GM12878 (cell line): ENCODE measurements at regions not wholly inside any gene's neighbourhood (a gene's known extent, or its start where the extent isn't known, plus 50 kb on each side); places are given as distances from the start of the nearest gene placed in this dataset.

Source experiments
- ATAC-seq: fragments of 200-7000 bp; cut with Tn5 transposase; 3 replicates; pipeline ENCODE4 v1.9.1; 2020; ENCODE audit warnings: mild to moderate bottlenecking, moderate library complexity
- BruUV-seq: library from RNA; stranded (reverse); fragments of 400-500 nt; replicated peaks from 2 replicates; lab custom pipeline; 2021; lab: Mats Ljungman, UMichigan
- CTCF ChIA-PET: fragments of 300-600 bp; sonication (Branson Sonifier 250); formaldehyde crosslinking; extraction: SDS; loops from one replicate; lab custom pipeline; 2021; ENCODE audit warnings: inconsistent platforms; lab: Yijun Ruan, JAX
- POLR2A ChIA-PET: fragments of 350-600 bp; formaldehyde crosslinking; extraction: SDS; loops from one replicate; lab custom pipeline; 2021; ENCODE audit warnings: inconsistent platforms; lab: Charles Lee
- RAD21 ChIA-PET: fragments of 300-600 bp; sonication (Branson Sonifier 250); formaldehyde crosslinking; loops from one replicate; lab custom pipeline; 2023; ENCODE audit warnings: antibody characterized with exemption; ENCODE audit not compliant: unreplicated experiment; lab: Charles Lee
- SMC1A ChIA-PET: fragments of 300-600 bp; sonication (Branson Sonifier 250); formaldehyde crosslinking; loops from one replicate; lab custom pipeline; 2023; ENCODE audit not compliant: unreplicated experiment, uncharacterized antibody; lab: Charles Lee
- DNase-seq: peaks from one replicate; pipeline ENCODE4 v3.0.0-alpha.2; 2011; ENCODE audit warnings: low read depth, low spot score
- FAIRE-seq: peaks from 3 replicates; lab custom pipeline; 2011; peaks lifted over from hg19 to GRCh38; lab: Jason Lieb, UNC
- H2AFZ ChIP-seq: 2 replicates; pipeline ENCODE4 v1.6.0; 2011; ENCODE audit warnings: low read depth, low read length, control low read depth; ENCODE audit not compliant: control insufficient read depth
- H3K27ac ChIP-seq: 2 replicates; pipeline ENCODE4 v1.5.1; 2011; ENCODE audit warnings: control low read depth; ENCODE audit not compliant: control insufficient read depth, insufficient read depth
- H3K27me3 ChIP-seq, 2 experiments: replicated peaks in 1 of 2; 2 replicates each; pipeline versions ENCODE4 v1.6.0 to v1.6.1; 2011; ENCODE audit warnings: low read length in 1 of 2; ENCODE audit not compliant: control insufficient read depth in 2 of 2, insufficient read depth in 2 of 2
- H3K36me3 ChIP-seq, 2 experiments: 2 replicates each; pipeline ENCODE4 v1.5.1; 2011; ENCODE audit warnings: low read length in 1 of 2; ENCODE audit not compliant: control insufficient read depth in 2 of 2, insufficient read depth in 2 of 2
- H3K4me1 ChIP-seq: 2 replicates; pipeline ENCODE4 v1.6.1; 2011; ENCODE audit warnings: mild to moderate bottlenecking, low read length, moderate library complexity, mixed read lengths; ENCODE audit not compliant: control insufficient read depth, insufficient read depth
- H3K4me2 ChIP-seq: 2 replicates; pipeline ENCODE4 v1.6.0; 2011; ENCODE audit warnings: control low read depth; ENCODE audit not compliant: control insufficient read depth, insufficient read depth
- H3K4me3 ChIP-seq: fragments of 200-600 bp; sonication (generic); 2 replicates; pipeline ENCODE4 v1.5.1; 2016
- H3K79me2 ChIP-seq: 2 replicates; pipeline ENCODE4 v1.6.0; 2011; ENCODE audit warnings: low read length; ENCODE audit not compliant: control insufficient read depth, insufficient read depth
- H3K9ac ChIP-seq: 2 replicates; pipeline ENCODE4 v1.8.0; 2011; ENCODE audit warnings: low read length, control low read depth, mixed read lengths; ENCODE audit not compliant: control insufficient read depth, insufficient read depth
- H3K9me3 ChIP-seq: replicated peaks from 3 replicates; pipeline ENCODE4 v1.5.1; 2011; ENCODE audit warnings: mild to moderate bottlenecking, low read length; ENCODE audit not compliant: control insufficient read depth, insufficient read depth
- H4K20me1 ChIP-seq: 2 replicates; pipeline ENCODE4 v1.6.0; 2011; ENCODE audit not compliant: control insufficient read depth, insufficient read depth
- ATF7 ChIP-seq: fragments of 450-650 bp; IDR thresholded peaks from 2 replicates; pipeline ENCODE4 v1.6.1; 2016; ENCODE audit warnings: low read depth, mild to moderate bottlenecking
- BACH1 ChIP-seq: fragments of 450-650 bp; IDR thresholded peaks from 2 replicates; pipeline ENCODE4 v1.6.1; 2017; ENCODE audit warnings: mild to moderate bottlenecking, borderline replicate concordance
- BCLAF1 ChIP-seq: fragments of 450-650 bp; IDR thresholded peaks from 2 replicates; pipeline ENCODE4 v1.6.1; 2017; ENCODE audit warnings: antibody characterized with exemption, mild to moderate bottlenecking, moderate library complexity
- DPF2 ChIP-seq: fragments of 450-650 bp; IDR thresholded peaks from 2 replicates; pipeline ENCODE4 v1.6.1; 2017; ENCODE audit warnings: mild to moderate bottlenecking
- EGR1 ChIP-seq, 2 experiments: IDR thresholded peaks; 1 replicate in 1 of 2; 2 replicates in 1 of 2; pipeline ENCODE4 v1.6.1; 2011 to 2012; ENCODE audit warnings: low read depth in 2 of 2, low read length in 2 of 2, borderline replicate concordance in 1 of 2, mild to moderate bottlenecking in 1 of 2, moderate library complexity in 1 of 2
- HDGF ChIP-seq: fragments of 450-650 bp; IDR thresholded peaks from 2 replicates; pipeline ENCODE4 v1.6.1; 2016; ENCODE audit warnings: antibody characterized with exemption
- JUND ChIP-seq: IDR thresholded peaks from 2 replicates; pipeline ENCODE4 v1.6.1; 2012; ENCODE audit warnings: low read depth, mild to moderate bottlenecking, low read length, improper control_type of control experiment, moderate library complexity
- NFYB ChIP-seq: IDR thresholded peaks from 2 replicates; pipeline ENCODE4 v1.6.1; 2011; ENCODE audit warnings: low read depth, mild to moderate bottlenecking, low read length, improper control_type of control experiment, moderate library complexity; ENCODE audit not compliant: insufficient read depth
- PAX5 ChIP-seq: IDR thresholded peaks from 2 replicates; pipeline ENCODE4 v1.6.1; 2011; ENCODE audit warnings: low read depth, low read length, borderline replicate concordance
- POU2F2 ChIP-seq: IDR thresholded peaks from 3 replicates; pipeline ENCODE4 v1.6.1; 2011; ENCODE audit warnings: low read depth, mild to moderate bottlenecking, low read length, borderline replicate concordance
- RB1 ChIP-seq: fragments of 450-650 bp; formaldehyde crosslinking; IDR thresholded peaks from 2 replicates; pipeline ENCODE4 v1.6.1; 2017; ENCODE audit warnings: mild to moderate bottlenecking, borderline replicate concordance
- RFX5 ChIP-seq: IDR thresholded peaks from 2 replicates; pipeline ENCODE4 v1.6.1; 2011; ENCODE audit warnings: low read depth, low read length, improper control_type of control experiment
- SP1 ChIP-seq: IDR thresholded peaks from one replicate; pipeline ENCODE4 v1.6.1; 2011; ENCODE audit warnings: low read depth, low read length
- ZBED1 ChIP-seq: IDR thresholded peaks from 2 replicates; pipeline ENCODE4 v1.6.1; 2016; ENCODE audit warnings: borderline replicate concordance
- ZZZ3 ChIP-seq: IDR thresholded peaks from 2 replicates; pipeline ENCODE4 v1.6.1; 2011; ENCODE audit warnings: low read depth; ENCODE audit not compliant: control insufficient read depth, insufficient read length
- in situ Hi-C: fragments of 300-500 bp; cut with MboI; formaldehyde crosslinking; loops from 9 replicates; pipeline ENCODE4 v1.14.3; 2018; ENCODE audit warnings: mixed read lengths
- intact Hi-C: fragments of 100-400 bp; cut with micrococcal nuclease; formaldehyde crosslinking; loops from one replicate; pipeline ENCODE4 v1.14.2; 2022; ENCODE audit not compliant: unreplicated experiment

GRCh38 chr13:103210348-103210747, 144.1 kb upstream of the SLC10A2 start (continued):
- TF ChIP-seq PAX5 (no peak), JUND (no peak), RB1 (no peak)

- no peak overlapping the region for H2AFZ ChIP-seq
- RAD21 ChIA-PET: no interaction called here
- TF ChIP-seq SP1 (no peak), POU2F2 (no peak), HDGF (no peak), ATF7 (no peak), BCLAF1 (no peak), ZBED1 (no peak), EGR1 (IDR thresholded peaks at IDR 0.05; ENCODE audit: borderline replicate concordance in 1 of 2, low read depth in 2 of 2, low read length in 2 of 2) (no peak), ZZZ3 (no peak), RFX5 (no peak), DPF2 (no peak), NFYB (no peak), BACH1 (no peak)
- no peaks in the 10 kb centered on the region for H3K36me3 ChIP-seq
- no peak overlapping the region for H3K4me3 ChIP-seq
- no peak for FAIRE-seq
- H4K20me1 ChIP-seq: no peaks in the 10 kb centered on the region
- in situ Hi-C loops: no loop called here
- intact Hi-C loops: no loop called here
- H3K27ac ChIP-seq: no peak overlapping the region
- no peak for ATAC-seq
- H3K4me1 ChIP-seq: no peaks in the 10 kb centered on the region
- H3K79me2 ChIP-seq: no peaks in the 10 kb centered on the region
- POLR2A ChIA-PET: no interaction called here
- BruUV-seq: no TSS peak
- CTCF ChIA-PET: interaction anchor here (1.2 kb wide), 1 partner anchor 14 kb away, joined by 3 read pairs; no protein-coding TSS in a partner anchor
- SMC1A ChIA-PET: interaction anchor here (0.8 kb wide), 1 partner anchor 68 kb away, joined by 3 read pairs; no protein-coding TSS in a partner anchor
- no peak overlapping the region for H3K4me2 ChIP-seq
- H3K9me3 ChIP-seq: no peaks in the 10 kb centered on the region; the same call in 2 of the 3 replicates
- no peak for DNase-seq
- no peak overlapping the region for H3K9ac ChIP-seq
- H3K27me3 ChIP-seq: no peaks in the 10 kb centered on the region
Measured at GRCh38 chr13:103203735-103204330, 137.6 kb upstream of the SLC10A2 start.
